ENCODE measurements at regions not wholly inside any gene's neighbourhood (a gene's known extent, or its start where the extent isn't known, plus 50 kb on each side); places are given as distances from the start of the nearest gene placed in this dataset.

DNA sequence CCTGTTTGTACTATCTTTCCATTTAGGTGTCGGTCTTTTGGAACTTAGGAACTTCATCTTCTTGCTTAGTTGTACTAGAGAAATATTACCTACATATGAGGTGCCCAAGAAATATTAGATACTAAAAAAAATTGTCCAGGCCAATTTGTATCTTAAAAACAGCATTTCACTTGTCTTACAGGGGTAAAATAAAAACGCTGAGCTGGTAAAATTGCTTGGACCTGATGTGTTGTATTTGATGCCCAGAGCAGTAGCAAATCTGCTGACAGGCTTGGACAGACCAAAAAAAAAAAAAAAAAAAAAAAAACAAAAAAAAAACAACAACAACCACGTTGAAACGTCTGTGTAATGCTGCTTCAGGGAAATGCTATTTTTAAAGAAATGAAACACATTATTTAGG, 150.4 kb upstream of the ARX start:
- intact Hi-C loops (cut with DNase I), result no loop called here
- no peak for TF ChIP-seq POLR2AphosphoS5 (IDR thresholded peaks at IDR 0.05)
- TF ChIP-seq, protein P1, sequence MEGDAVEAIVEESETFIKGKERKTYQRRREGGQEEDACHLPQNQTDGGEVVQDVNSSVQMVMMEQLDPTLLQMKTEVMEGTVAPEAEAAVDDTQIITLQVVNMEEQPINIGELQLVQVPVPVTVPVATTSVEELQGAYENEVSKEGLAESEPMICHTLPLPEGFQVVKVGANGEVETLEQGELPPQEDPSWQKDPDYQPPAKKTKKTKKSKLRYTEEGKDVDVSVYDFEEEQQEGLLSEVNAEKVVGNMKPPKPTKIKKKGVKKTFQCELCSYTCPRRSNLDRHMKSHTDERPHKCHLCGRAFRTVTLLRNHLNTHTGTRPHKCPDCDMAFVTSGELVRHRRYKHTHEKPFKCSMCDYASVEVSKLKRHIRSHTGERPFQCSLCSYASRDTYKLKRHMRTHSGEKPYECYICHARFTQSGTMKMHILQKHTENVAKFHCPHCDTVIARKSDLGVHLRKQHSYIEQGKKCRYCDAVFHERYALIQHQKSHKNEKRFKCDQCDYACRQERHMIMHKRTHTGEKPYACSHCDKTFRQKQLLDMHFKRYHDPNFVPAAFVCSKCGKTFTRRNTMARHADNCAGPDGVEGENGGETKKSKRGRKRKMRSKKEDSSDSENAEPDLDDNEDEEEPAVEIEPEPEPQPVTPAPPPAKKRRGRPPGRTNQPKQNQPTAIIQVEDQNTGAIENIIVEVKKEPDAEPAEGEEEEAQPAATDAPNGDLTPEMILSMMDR (IDR thresholded peaks at IDR 0.05), result no peak
- no peak for TF ChIP-seq POLR2A (IDR thresholded peaks at IDR 0.05; ENCODE audit: low read depth)
- TF ChIP-seq EP300 (IDR thresholded peaks at IDR 0.05), result no peak
- Histone ChIP-seq H3K36me3 (no peaks in the 10 kb centered on the region), H3K27ac (replicated peaks in 1 of 4) (no peak overlapping the region), H3K4me3 (no peak overlapping the region), H3K27me3 (no peaks in the 10 kb centered on the region), H3K4me1 (no peaks in the 10 kb centered on the region), H3K9me3 (no peaks in the 10 kb centered on the region)
- DNase-seq (ENCODE audit: extremely low spot score), result no peak
- 46% methylated on average over 4 of the region's 4 CpGs for WGBS

DNA sequence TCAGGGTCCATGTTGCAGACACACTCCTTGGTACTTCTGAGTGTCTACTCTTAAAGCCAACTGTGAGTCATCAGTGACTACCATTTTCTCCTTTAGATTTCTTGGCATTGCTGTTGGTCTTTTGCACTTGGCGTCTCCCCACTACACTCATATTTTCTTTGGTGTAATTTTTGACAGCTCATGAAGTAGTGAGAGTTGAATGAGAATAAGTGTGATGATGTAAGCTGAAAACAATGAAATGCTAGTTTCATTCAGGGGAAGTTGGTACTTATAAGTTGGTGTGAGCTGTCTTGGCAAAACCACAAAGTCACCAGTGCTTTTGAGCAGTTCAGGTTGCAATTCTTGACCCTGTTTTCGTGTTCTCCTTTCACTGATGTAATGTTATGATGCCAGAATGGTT, 142.9 kb upstream of the ARX start:
- TF ChIP-seq EP300 (IDR thresholded peaks at IDR 0.05) (no peak), POLR2AphosphoS5 (IDR thresholded peaks at IDR 0.05) (no peak), POLR2A (IDR thresholded peaks at IDR 0.05; ENCODE audit: low read depth) (no peak)
- TF ChIP-seq, protein P1 (IDR thresholded peaks at IDR 0.05), result no peak
- no peaks in the 10 kb centered on the region for H3K9me3 ChIP-seq
- no peak for DNase-seq (ENCODE audit: extremely low spot score)
- H3K4me3 ChIP-seq, result no peak overlapping the region
- intact Hi-C loops (cut with DNase I), result no loop called here
- no peaks in the 10 kb centered on the region for H3K4me1 ChIP-seq
- H3K27ac ChIP-seq (replicated peaks in 1 of 4), result no peak overlapping the region
- H3K27me3 ChIP-seq, result no peaks in the 10 kb centered on the region
- WGBS, result 41% methylated on average over 2 of the region's 2 CpGs
- no peaks in the 10 kb centered on the region for H3K36me3 ChIP-seq

DNA sequence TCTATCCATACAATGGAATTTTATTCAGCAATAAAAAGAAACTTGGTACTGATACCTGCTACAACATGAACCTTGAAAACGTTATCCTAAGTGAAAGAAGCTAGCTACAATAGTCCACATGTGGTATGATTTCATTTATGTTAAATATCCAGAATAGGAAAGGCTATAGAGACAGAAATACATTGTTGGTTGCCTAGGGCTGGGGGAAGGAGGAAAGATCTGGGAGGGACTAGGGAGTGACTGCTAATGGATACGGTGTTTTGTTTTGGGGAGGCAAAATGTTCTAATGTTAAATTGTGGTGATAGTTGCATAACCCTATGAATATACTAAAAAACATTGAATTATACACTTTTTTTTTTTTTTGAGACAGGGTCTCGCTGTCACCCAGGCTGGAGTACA, 141.1 kb upstream of the ARX start:
- no peaks in the 10 kb centered on the region for H3K4me1 ChIP-seq
- TF ChIP-seq POLR2A (IDR thresholded peaks at IDR 0.05; ENCODE audit: low read depth) (no peak), EP300 (IDR thresholded peaks at IDR 0.05) (no peak), POLR2AphosphoS5 (IDR thresholded peaks at IDR 0.05) (no peak)
- TF ChIP-seq, protein P1 (IDR thresholded peaks at IDR 0.05), result no peak
- WGBS, result 62% methylated on average over 3 of the region's 3 CpGs

DNA sequence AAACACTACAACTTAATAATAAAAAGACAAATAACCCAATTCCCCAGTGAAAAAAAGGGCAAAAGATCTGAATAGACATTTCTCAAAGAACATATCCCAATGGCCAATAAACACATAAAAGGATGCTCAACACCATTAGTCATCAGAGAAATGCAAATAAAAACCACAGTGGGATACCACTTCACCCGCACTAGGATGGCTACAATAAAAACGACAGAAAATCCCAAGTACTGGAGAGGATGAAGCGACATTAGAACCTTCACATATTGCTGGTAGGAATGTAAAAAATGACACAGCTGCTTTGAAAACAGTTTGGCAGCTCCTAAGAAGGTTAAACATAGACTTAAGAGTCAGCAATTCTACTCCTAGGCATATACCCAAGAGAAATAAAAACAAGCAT, 140.6 kb upstream of the ARX start:
- Histone ChIP-seq H3K27ac (replicated peaks in 1 of 4) (no peak overlapping the region), H3K4me3 (no peak overlapping the region), H3K36me3 (no peaks in the 10 kb centered on the region), H3K27me3 (no peaks in the 10 kb centered on the region), H3K4me1 (no peaks in the 10 kb centered on the region), H3K9me3 (no peaks in the 10 kb centered on the region)
- no peak for DNase-seq (ENCODE audit: extremely low spot score)
- WGBS, result 46% methylated on average over 3 of the region's 3 CpGs
- intact Hi-C loops (cut with DNase I), result no loop called here
- TF ChIP-seq EP300 (IDR thresholded peaks at IDR 0.05) (no peak), POLR2A (IDR thresholded peaks at IDR 0.05; ENCODE audit: low read depth) (no peak), POLR2AphosphoS5 (IDR thresholded peaks at IDR 0.05) (no peak)
- TF ChIP-seq, protein P1 (IDR thresholded peaks at IDR 0.05), result no peak

More for the DNA sequence above, 141.1 kb upstream of the ARX start:
- no peaks in the 10 kb centered on the region for H3K36me3 ChIP-seq
- H3K27ac ChIP-seq (replicated peaks in 1 of 4), result no peak overlapping the region
- DNase-seq (ENCODE audit: extremely low spot score), result no peak
- intact Hi-C loops (cut with DNase I), result no loop called here
- H3K4me3 ChIP-seq, result no peak overlapping the region
- no peaks in the 10 kb centered on the region for H3K9me3 ChIP-seq
- H3K27me3 ChIP-seq, result no peaks in the 10 kb centered on the region

GRCh38 chrX:25154168-25154567, 138.4 kb upstream of the ARX start:
- H3K9me3 ChIP-seq, result no peaks in the 10 kb centered on the region
- H3K27ac ChIP-seq (replicated peaks in 1 of 4), result no peak overlapping the region
- no peak overlapping the region for H3K4me3 ChIP-seq
- no peaks in the 10 kb centered on the region for H3K27me3 ChIP-seq
- TF ChIP-seq EP300 (IDR thresholded peaks at IDR 0.05) (no peak), POLR2AphosphoS5 (IDR thresholded peaks at IDR 0.05) (no peak), POLR2A (IDR thresholded peaks at IDR 0.05; ENCODE audit: low read depth) (no peak)
- TF ChIP-seq, protein P1 (IDR thresholded peaks at IDR 0.05), result no peak
- H3K4me1 ChIP-seq, result no peaks in the 10 kb centered on the region
- DNase-seq (ENCODE audit: extremely low spot score), result no peak
- no peaks in the 10 kb centered on the region for H3K36me3 ChIP-seq
- 61% methylated on average over 3 of the region's 3 CpGs for WGBS
- intact Hi-C loops (cut with DNase I), result no loop called here

Data from esophagus muscularis mucosa (tissue), 4 donors.